B cell (primary cell): ENCODE measurements at regions not wholly inside any gene's neighbourhood (a gene's known extent, or its start where the extent isn't known, plus 50 kb on each side); places are given as distances from the start of the nearest gene placed in this dataset.
"Not testable (repeated sequence)": the region's sequence is repeated elsewhere in the genome, so short reads cannot be mapped to it uniquely, and the experiment has no call there.

Source experiments
- CTCF ChIP-seq: fragments of 200-600 bp; IDR thresholded peaks from one replicate; pipeline ENCODE4 v1.8.0; 2022; ENCODE audit warnings: antibody characterized with exemption, mild to moderate bottlenecking
- EZH2 ChIP-seq: IDR thresholded peaks from 2 replicates; pipeline ENCODE4 v1.6.1; 2012; ENCODE audit warnings: borderline replicate concordance, low read depth, mild to moderate bottlenecking, moderate library complexity, low read length; ENCODE audit not compliant: insufficient read depth, poor library complexity, severe bottlenecking

- TF ChIP-seq CTCF, EZH2: not testable (repeated sequence)
These were observed 61.4 kb upstream of the SULF2 start for GRCh38 chr20:47846651-47847050.
